Pancreas (tissue), 10 donors: ENCODE measurements at regions not wholly inside any gene's neighbourhood (a gene's known extent, or its start where the extent isn't known, plus 50 kb on each side); places are given as distances from the start of the nearest gene placed in this dataset.

ENCODE experiments used
- ATAC-seq, 4 donors: fragments of 200-7000 bp; cut with Tn5 transposase; one replicate each; pipeline versions ENCODE4 v1.8.0 to v1.9.1; 2020; ENCODE audit warnings: mild to moderate bottlenecking in 4 of 4, moderate library complexity in 4 of 4
- DNase-seq, 6 donors: peaks; one replicate each; pipeline ENCODE4 v3.0.0-alpha.2; 2020
- FAIRE-seq: peaks from 2 replicates; lab custom pipeline; 2012; peaks lifted over from hg19 to GRCh38; lab: Jason Lieb, UNC
- H3K27ac ChIP-seq, 4 donors: fragments of 200-600 bp; sonication (generic); 1 replicate in 3 of 4; 2 replicates in 1 of 4; pipeline versions ENCODE4 v1.5.0 to v1.8.0; 2020
- H3K27me3 ChIP-seq, 4 donors: fragments of 200-600 bp; one replicate each; pipeline ENCODE4 v1.8.0; 2021
- H3K36me3 ChIP-seq, 3 donors: fragments of 200-600 bp; sonication (generic) in 1 of 3; one replicate each; pipeline versions ENCODE4 v1.5.0 to v1.8.0; 2020 to 2021
- H3K4me1 ChIP-seq, 3 donors: fragments of 200-600 bp; one replicate each; pipeline ENCODE4 v1.8.0; 2021
- H3K4me3 ChIP-seq, 4 donors: fragments of 200-600 bp; sonication (generic) in 2 of 4; one replicate each; pipeline versions ENCODE4 v1.5.0 to v1.8.0; 2020 to 2021
- H3K9me3 ChIP-seq, 4 donors: fragments of 200-600 bp; one replicate each; pipeline ENCODE4 v1.8.0; 2021
- WGBS, 2 donors: extraction: QIAGEN DNeasy Blood & Tissue Kit; methylation state at CpG; one replicate each; pipeline ENCODE4 v1.1.7; 2013; 5-methylcytosine and 5-hydroxymethylcytosine counted together
- intact Hi-C, 3 donors: fragments of 100-400 bp; cut with DNase I; formaldehyde crosslinking; loops; one replicate each; pipeline versions ENCODE4 v1.11.1 to v1.14.2; 2022
- TF ChIP-seq, protein P1 (sequence below), 4 donors: fragments of 200-600 bp; sonication (generic) in 3 of 4; IDR thresholded peaks; one replicate each; pipeline versions ENCODE4 v1.5.0 to v1.8.0; 2021; ENCODE audit warnings: antibody characterized with exemption in 4 of 4
- donor health status: healthy with polysubstance abuse.
- donor health status: DM: no; HTN: no; CAD: no; lungs with moderate emphysema.
- donor health status: DM: no; HTN: no; CAD: no.
- donor health status: control.
- donor health status: control.
- donor health status: Bipolar disorder and iron deficiency.
- donor health status: DM: yes; HTN: yes; CAD: no.
- donor health status: DM: no; HTN: no; CAD: no.
- donor health status: DM: no; HTN: no; CAD: no.
- donor health status: DM: yes; HTN: yes; CAD: no.

DNA sequence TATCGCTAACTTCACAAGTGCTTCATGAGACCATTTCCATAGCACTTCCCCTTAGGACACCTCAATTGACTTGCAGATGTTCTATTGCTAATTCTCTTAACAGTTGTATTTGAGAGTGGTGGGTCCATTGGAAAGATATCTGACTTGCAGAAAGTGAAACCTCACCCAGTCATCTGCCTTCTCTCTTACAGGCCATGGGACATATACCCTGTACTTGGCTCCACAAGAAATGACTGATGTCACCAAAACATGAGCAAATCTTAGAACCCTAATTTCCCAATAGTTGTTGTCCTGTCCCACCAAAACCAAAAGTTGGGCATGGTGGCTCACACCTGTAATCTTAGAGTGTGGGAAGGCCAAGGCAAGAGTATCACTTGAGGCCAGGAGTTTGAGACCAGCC is 101.9 kb upstream of the MAML3 start:
- Histone ChIP-seq H3K4me1 (peaks cover 0 to 6% (median 0%) of the 10 kb centered on the region in 3 donors), H3K9me3 (no peaks in the 10 kb centered on the region), H3K36me3 (no peaks in the 10 kb centered on the region), H3K27me3 (no peaks in the 10 kb centered on the region), H3K4me3 (no peak overlapping the region), H3K27ac (no peak overlapping the region)
- FAIRE-seq (no peak), DNase-seq (no peak), ATAC-seq (no peak)
- 93 to 100% methylated on average over 1 of the region's 1 CpG for WGBS, 2 donors
- intact Hi-C loops, result loop anchor here in 1 of 3 donors (10.0 kb wide), 2 partner anchors 251 to 521 kb away; no protein-coding TSS in a partner anchor
- TF ChIP-seq, protein P1, sequence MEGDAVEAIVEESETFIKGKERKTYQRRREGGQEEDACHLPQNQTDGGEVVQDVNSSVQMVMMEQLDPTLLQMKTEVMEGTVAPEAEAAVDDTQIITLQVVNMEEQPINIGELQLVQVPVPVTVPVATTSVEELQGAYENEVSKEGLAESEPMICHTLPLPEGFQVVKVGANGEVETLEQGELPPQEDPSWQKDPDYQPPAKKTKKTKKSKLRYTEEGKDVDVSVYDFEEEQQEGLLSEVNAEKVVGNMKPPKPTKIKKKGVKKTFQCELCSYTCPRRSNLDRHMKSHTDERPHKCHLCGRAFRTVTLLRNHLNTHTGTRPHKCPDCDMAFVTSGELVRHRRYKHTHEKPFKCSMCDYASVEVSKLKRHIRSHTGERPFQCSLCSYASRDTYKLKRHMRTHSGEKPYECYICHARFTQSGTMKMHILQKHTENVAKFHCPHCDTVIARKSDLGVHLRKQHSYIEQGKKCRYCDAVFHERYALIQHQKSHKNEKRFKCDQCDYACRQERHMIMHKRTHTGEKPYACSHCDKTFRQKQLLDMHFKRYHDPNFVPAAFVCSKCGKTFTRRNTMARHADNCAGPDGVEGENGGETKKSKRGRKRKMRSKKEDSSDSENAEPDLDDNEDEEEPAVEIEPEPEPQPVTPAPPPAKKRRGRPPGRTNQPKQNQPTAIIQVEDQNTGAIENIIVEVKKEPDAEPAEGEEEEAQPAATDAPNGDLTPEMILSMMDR (IDR thresholded peaks at IDR 0.05), result no peak

DNA sequence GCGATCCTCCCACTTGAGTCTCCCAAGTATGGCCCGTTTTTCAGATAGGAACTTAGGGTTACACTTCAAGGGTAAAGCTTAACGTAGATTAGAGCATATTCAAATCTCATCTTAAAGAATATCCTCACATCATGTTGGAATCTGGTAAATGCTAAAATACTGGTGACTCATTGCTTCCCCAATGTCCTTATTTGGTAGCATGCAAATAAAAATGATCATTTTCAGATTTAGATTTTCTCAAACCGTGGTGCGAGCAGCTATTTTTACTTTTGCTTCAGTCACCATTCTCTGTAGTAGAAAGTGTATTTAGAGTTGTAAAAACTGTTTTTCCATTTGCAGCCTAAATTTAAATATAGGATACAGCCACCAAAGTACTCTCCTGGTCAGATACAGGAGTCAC is 101.5 kb upstream of the MAML3 start:
- DNase-seq, result no peak
- FAIRE-seq, result no peak
- Histone ChIP-seq H3K27me3 (no peaks in the 10 kb centered on the region), H3K4me1 (peaks cover 0 to 6% (median 0%) of the 10 kb centered on the region in 3 donors), H3K36me3 (no peaks in the 10 kb centered on the region), H3K9me3 (no peaks in the 10 kb centered on the region), H3K4me3 (no peak overlapping the region), H3K27ac (no peak overlapping the region)
- TF ChIP-seq, protein P1 (IDR thresholded peaks at IDR 0.05), result no peak
- intact Hi-C loops, result loop anchor here in 1 of 3 donors (10.0 kb wide), 2 partner anchors 251 to 521 kb away; no protein-coding TSS in a partner anchor
- WGBS, 2 donors, result 85 to 90% methylated on average over 5 of the region's 5 CpGs
- no peak for ATAC-seq

- ATAC-seq (no peak), DNase-seq (no peak), FAIRE-seq (no peak)
- Histone ChIP-seq H3K4me1 (peaks cover 0 to 6% (median 0%) of the 10 kb centered on the region in 3 donors), H3K27me3 (no peaks in the 10 kb centered on the region), H3K4me3 (no peak overlapping the region), H3K27ac (no peak overlapping the region), H3K9me3 (no peaks in the 10 kb centered on the region), H3K36me3 (no peaks in the 10 kb centered on the region)
- WGBS, 2 donors, result 93 to 95% methylated on average over 2 of the region's 2 CpGs
- TF ChIP-seq, protein P1 (IDR thresholded peaks at IDR 0.05), result no peak
- intact Hi-C loops, result loop anchor here in 1 of 3 donors (10.0 kb wide), 2 partner anchors 250 to 520 kb away; no protein-coding TSS in a partner anchor
These were observed 100.8 kb upstream of the MAML3 start for GRCh38 chr4:140254651-140255299.

- H3K9me3 ChIP-seq, result no peaks in the 10 kb centered on the region
- H3K4me1 ChIP-seq, result peaks cover 0 to 13% (median 6%) of the 10 kb centered on the region in 3 donors
- H3K27me3 ChIP-seq, result no peaks in the 10 kb centered on the region
- peak overlapping the region in 1 of 4 donors; percentile 71 for H3K4me3 ChIP-seq
- ATAC-seq (no peak), DNase-seq (no peak), FAIRE-seq (no peak)
- H3K27ac ChIP-seq, result peak overlapping the region in 2 of 4 donors; percentile 81 to 92
- TF ChIP-seq, protein P1 (IDR thresholded peaks at IDR 0.05), result no peak
- no peaks in the 10 kb centered on the region for H3K36me3 ChIP-seq
- 38 to 39% methylated on average over 8 of the region's 8 CpGs for WGBS, 2 donors
- intact Hi-C loops, result loop anchor here in 1 of 3 donors (10.0 kb wide), 2 partner anchors 249 to 519 kb away; no protein-coding TSS in a partner anchor
These were observed 99.6 kb upstream of the MAML3 start for GRCh38 chr4:140253556-140254027.
